ENCODE measurements at regions not wholly inside any gene's neighbourhood (a gene's known extent, or its start where the extent isn't known, plus 50 kb on each side); places are given as distances from the start of the nearest gene placed in this dataset.

GRCh38 chr6:22873513-22874136 is 304.3 kb downstream of the HDGFL1 start:
- Histone ChIP-seq H3K27ac (no peak overlapping the region), H3K36me3 (no peaks in the 10 kb centered on the region), H3K4me1 (no peaks in the 10 kb centered on the region), H3K4me3 (no peak overlapping the region), H3K9me3 (peaks cover 0 to 19% (median 0%) of the 10 kb centered on the region in 8 donors), H3K27me3 (replicated peaks in 1 of 7) (no peaks in the 10 kb centered on the region)
- TF ChIP-seq, protein P1, sequence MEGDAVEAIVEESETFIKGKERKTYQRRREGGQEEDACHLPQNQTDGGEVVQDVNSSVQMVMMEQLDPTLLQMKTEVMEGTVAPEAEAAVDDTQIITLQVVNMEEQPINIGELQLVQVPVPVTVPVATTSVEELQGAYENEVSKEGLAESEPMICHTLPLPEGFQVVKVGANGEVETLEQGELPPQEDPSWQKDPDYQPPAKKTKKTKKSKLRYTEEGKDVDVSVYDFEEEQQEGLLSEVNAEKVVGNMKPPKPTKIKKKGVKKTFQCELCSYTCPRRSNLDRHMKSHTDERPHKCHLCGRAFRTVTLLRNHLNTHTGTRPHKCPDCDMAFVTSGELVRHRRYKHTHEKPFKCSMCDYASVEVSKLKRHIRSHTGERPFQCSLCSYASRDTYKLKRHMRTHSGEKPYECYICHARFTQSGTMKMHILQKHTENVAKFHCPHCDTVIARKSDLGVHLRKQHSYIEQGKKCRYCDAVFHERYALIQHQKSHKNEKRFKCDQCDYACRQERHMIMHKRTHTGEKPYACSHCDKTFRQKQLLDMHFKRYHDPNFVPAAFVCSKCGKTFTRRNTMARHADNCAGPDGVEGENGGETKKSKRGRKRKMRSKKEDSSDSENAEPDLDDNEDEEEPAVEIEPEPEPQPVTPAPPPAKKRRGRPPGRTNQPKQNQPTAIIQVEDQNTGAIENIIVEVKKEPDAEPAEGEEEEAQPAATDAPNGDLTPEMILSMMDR (IDR thresholded peaks at IDR 0.05 in 8 of 11, conservative IDR thresholded peaks at IDR 0.05 in 3 of 11): no peak
- TF ChIP-seq POLR2A (IDR thresholded peaks at IDR 0.05): no peak
- TF ChIP-seq POLR2AphosphoS5 (IDR thresholded peaks at IDR 0.05): no peak
- intact Hi-C loops (cut with DNase I; ENCODE audit: low total_unique reads): no loop called here
- DNase-seq: no peak
- 86 to 94% (median 92%) methylated on average over 4 of the region's 4 CpGs for WGBS, 5 donors

GRCh38 chr6:22875845-22876244 is 306.5 kb downstream of the HDGFL1 start:
- H3K27ac ChIP-seq: no peak overlapping the region
- no peaks in the 10 kb centered on the region for H3K27me3 ChIP-seq (replicated peaks in 1 of 7)
- DNase-seq: no peak
- TF ChIP-seq POLR2AphosphoS5 (IDR thresholded peaks at IDR 0.05): no peak
- TF ChIP-seq, protein P1 (IDR thresholded peaks at IDR 0.05 in 8 of 11, conservative IDR thresholded peaks at IDR 0.05 in 3 of 11): no peak
- TF ChIP-seq POLR2A (IDR thresholded peaks at IDR 0.05): no peak
- H3K4me1 ChIP-seq: no peaks in the 10 kb centered on the region
- WGBS, 5 donors: 58 to 82% (median 75%) methylated on average over 2 of the region's 2 CpGs
- intact Hi-C loops (cut with DNase I; ENCODE audit: low total_unique reads): no loop called here
- H3K36me3 ChIP-seq: no peaks in the 10 kb centered on the region
- H3K9me3 ChIP-seq: peaks cover 0 to 17% (median 0%) of the 10 kb centered on the region in 8 donors
- H3K4me3 ChIP-seq: no peak overlapping the region

DNA sequence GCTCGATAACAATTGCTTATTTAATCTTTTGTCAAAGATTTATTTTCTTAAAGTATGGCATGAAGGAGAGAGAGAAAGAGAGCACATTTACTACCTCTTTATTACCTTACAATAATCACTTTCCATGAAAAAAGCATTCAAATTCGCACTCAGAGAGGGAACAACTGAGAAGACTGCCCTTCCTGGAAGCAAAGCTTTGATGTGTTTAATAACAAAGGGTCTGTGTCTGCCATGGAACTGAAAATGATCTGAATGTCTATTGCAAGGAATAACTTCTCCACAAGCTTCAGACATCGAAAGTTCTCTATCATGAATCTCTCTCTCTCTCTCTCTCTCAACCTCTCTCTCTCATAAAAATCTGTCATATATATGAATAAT is 308.9 kb downstream of the HDGFL1 start:
- Histone ChIP-seq H3K36me3 (no peaks in the 10 kb centered on the region), H3K27ac (no peak overlapping the region), H3K27me3 (replicated peaks in 1 of 7) (no peaks in the 10 kb centered on the region), H3K9me3 (peaks cover 0 to 17% (median 0%) of the 10 kb centered on the region in 8 donors), H3K4me3 (no peak overlapping the region), H3K4me1 (peaks cover 0 to 3% (median 0%) of the 10 kb centered on the region in 6 donors)
- intact Hi-C loops (cut with DNase I; ENCODE audit: low total_unique reads): no loop called here
- no peak for DNase-seq
- 66 to 88% (median 76%) methylated on average over 3 of the region's 3 CpGs for WGBS, 5 donors
- TF ChIP-seq POLR2A (IDR thresholded peaks at IDR 0.05) (no peak), POLR2AphosphoS5 (IDR thresholded peaks at IDR 0.05) (no peak)
- TF ChIP-seq, protein P1 (IDR thresholded peaks at IDR 0.05 in 8 of 11, conservative IDR thresholded peaks at IDR 0.05 in 3 of 11): no peak

DNA sequence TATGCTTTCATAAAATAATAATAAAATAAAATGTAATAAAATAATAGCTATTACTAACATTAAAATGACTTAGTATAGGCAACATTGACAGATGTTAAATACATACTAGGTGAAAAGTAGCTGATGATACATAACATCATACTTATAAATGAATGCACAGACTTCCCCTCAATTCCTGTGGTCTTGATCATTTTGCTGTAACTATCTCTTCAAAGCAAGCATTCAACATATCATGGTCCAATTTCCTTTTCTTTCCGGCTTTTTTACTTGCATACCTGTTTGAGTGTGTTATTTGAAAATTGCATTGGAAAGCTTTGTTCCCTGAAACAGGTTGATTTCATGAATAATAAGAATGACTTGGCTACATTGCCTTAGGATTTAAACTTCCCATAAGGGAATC is 309.3 kb downstream of the HDGFL1 start:
- H3K4me3 ChIP-seq: no peak overlapping the region
- H3K36me3 ChIP-seq: no peaks in the 10 kb centered on the region
- intact Hi-C loops (cut with DNase I; ENCODE audit: low total_unique reads): no loop called here
- H3K27ac ChIP-seq: no peak overlapping the region
- H3K27me3 ChIP-seq (replicated peaks in 1 of 7): no peaks in the 10 kb centered on the region
- 83 to 95% (median 91%) methylated on average over 1 of the region's 1 CpG for WGBS, 5 donors
- DNase-seq: no peak
- H3K9me3 ChIP-seq: peaks cover 0 to 17% (median 0%) of the 10 kb centered on the region in 8 donors
- H3K4me1 ChIP-seq: peaks cover 0 to 3% (median 0%) of the 10 kb centered on the region in 6 donors
- TF ChIP-seq, protein P1 (IDR thresholded peaks at IDR 0.05 in 8 of 11, conservative IDR thresholded peaks at IDR 0.05 in 3 of 11): no peak
- no peak for TF ChIP-seq POLR2AphosphoS5 (IDR thresholded peaks at IDR 0.05)
- TF ChIP-seq POLR2A (IDR thresholded peaks at IDR 0.05): no peak
